ENCODE measurements at regions not wholly inside any gene's neighbourhood (a gene's known extent, or its start where the extent isn't known, plus 50 kb on each side); places are given as distances from the start of the nearest gene placed in this dataset.

GRCh38 chr10:117731121-117731791 lies 188.7 kb downstream of the EMX2 start:
- Histone ChIP-seq H3K27me3 (replicated peaks in 1 of 2; ENCODE audit: control insufficient read depth in 2 of 2, insufficient read depth in 2 of 2, low read length in 1 of 2) (peaks cover 1 to 9% of the 10 kb centered on the region in 2 experiments), H3K27ac (ENCODE audit: control insufficient read depth, insufficient read depth) (no peak overlapping the region), H3K4me1 (ENCODE audit: control insufficient read depth, insufficient read depth, low read length) (no peaks in the 10 kb centered on the region), H3K79me2 (ENCODE audit: control insufficient read depth, insufficient read depth, low read length) (no peaks in the 10 kb centered on the region), H3K4me2 (ENCODE audit: control insufficient read depth, insufficient read depth) (no peak overlapping the region), H3K9ac (ENCODE audit: control insufficient read depth, insufficient read depth, low read length) (no peak overlapping the region), H3K4me3 (no peak overlapping the region), H4K20me1 (ENCODE audit: control insufficient read depth, insufficient read depth) (no peaks in the 10 kb centered on the region), H3K9me3 (replicated peaks; ENCODE audit: control insufficient read depth, insufficient read depth, low read length) (no peaks in the 10 kb centered on the region; the same call in 2 of the 3 replicates), H3K36me3 (ENCODE audit: control insufficient read depth in 2 of 2, insufficient read depth in 2 of 2, low read length in 1 of 2) (no peaks in the 10 kb centered on the region), H2AFZ (ENCODE audit: control insufficient read depth, low read depth, low read length) (no peak overlapping the region)
- ChIA-PET POLR2A (no interaction called here), RAD21 (ENCODE audit: unreplicated experiment) (no interaction called here), SMC1A (ENCODE audit: uncharacterized antibody, unreplicated experiment) (no interaction called here), CTCF (no interaction called here)
- FAIRE-seq = no peak
- BruUV-seq (replicated peaks) = no TSS peak
- WGBS (ENCODE audit: insufficient coverage, insufficient replicate concordance, low lambda C conversion rate, missing lambda C conversion rate) = 47% methylated on average over 17 of the region's 17 CpGs
- ATAC-seq = no peak
- DNase-seq (ENCODE audit: low read depth, low spot score) = no peak
- intact Hi-C loops (cut with micrococcal nuclease; ENCODE audit: unreplicated experiment) (no loop called here), in situ Hi-C loops (cut with MboI) (no loop called here)
- TF ChIP-seq CHD2 (IDR thresholded peaks at IDR 0.05; ENCODE audit: borderline replicate concordance, low read depth, low read length) (no peak), BCL11A (IDR thresholded peaks at IDR 0.05; ENCODE audit: low read depth, low read length) (no peak)
- TF ChIP-seq, protein P1, sequence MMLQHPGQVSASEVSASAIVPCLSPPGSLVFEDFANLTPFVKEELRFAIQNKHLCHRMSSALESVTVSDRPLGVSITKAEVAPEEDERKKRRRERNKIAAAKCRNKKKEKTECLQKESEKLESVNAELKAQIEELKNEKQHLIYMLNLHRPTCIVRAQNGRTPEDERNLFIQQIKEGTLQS (IDR thresholded peaks at IDR 0.05; ENCODE audit: borderline replicate concordance, extremely low read depth, low read depth, low read length) = no peak

DNA sequence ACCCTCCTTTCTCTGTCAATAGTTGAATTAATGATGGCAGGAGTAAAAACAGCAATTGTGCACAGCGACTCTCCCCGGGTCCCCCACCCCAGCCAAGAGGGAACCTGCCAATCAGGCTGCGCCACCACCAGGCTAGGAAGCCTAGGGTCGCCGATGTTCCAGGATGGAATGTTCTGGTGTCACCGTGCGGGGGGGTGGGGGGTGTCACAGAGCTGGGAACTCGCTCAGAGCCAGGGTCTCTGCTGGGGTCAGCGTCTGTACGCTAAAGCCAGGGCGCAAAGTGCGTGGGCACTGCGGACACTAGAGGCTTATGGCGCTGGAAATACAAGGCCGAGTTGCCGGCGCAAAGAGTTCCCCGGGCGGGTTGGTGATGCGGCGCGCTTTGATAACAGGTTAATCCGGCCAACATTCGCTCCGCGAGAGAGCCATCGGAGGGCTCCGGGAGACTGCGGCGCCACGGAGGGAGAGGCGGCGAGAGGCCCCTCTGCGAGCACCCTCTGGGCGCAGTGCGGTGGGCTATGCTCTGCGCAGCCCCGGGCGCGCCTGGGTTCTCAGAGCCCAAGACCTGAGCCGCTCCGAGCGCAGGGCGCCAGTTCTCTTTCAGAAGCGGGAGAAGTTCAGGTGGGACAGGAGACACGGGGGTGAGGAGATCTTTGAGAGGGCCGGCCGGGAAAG lies 192.3 kb downstream of the EMX2 start:
- no peak overlapping the region for H3K9ac ChIP-seq (ENCODE audit: control insufficient read depth, insufficient read depth, low read length)
- ChIA-PET RAD21 (ENCODE audit: unreplicated experiment) (interaction anchor here (1.5 kb wide), 1 partner anchor 238 kb away, joined by 4 read pairs; no protein-coding TSS in a partner anchor), POLR2A (no interaction called here), CTCF (interaction anchor here (1.6 kb wide), 1 partner anchor 236 kb away, joined by 3 read pairs; no protein-coding TSS in a partner anchor), SMC1A (ENCODE audit: uncharacterized antibody, unreplicated experiment) (interaction anchor here (0.8 to 1.6 kb wide), 3 partner anchors 36 to 111 kb away, joined by 3 to 5 read pairs (median 3); no protein-coding TSS in a partner anchor)
- no peak for ATAC-seq
- H3K4me1 ChIP-seq (ENCODE audit: control insufficient read depth, insufficient read depth, low read length) = no peaks in the 10 kb centered on the region
- H2AFZ ChIP-seq (ENCODE audit: control insufficient read depth, low read depth, low read length) = no peak overlapping the region
- WGBS (ENCODE audit: insufficient coverage, insufficient replicate concordance, low lambda C conversion rate, missing lambda C conversion rate) = 20% methylated on average over 42 of the region's 48 CpGs
- H4K20me1 ChIP-seq (ENCODE audit: control insufficient read depth, insufficient read depth) = no peaks in the 10 kb centered on the region
- FAIRE-seq = no peak
- no peak for DNase-seq (ENCODE audit: low read depth, low spot score)
- in situ Hi-C loops (cut with MboI) (no loop called here), intact Hi-C loops (cut with micrococcal nuclease; ENCODE audit: unreplicated experiment) (no loop called here)
- TF ChIP-seq IKZF1 (conservative IDR thresholded peaks at IDR 0.05) (no peak), NFXL1 (IDR thresholded peaks at IDR 0.05; ENCODE audit: borderline replicate concordance) (no peak), RUNX3 (IDR thresholded peaks at IDR 0.05; ENCODE audit: low read length) (no peak), BACH1 (IDR thresholded peaks at IDR 0.05; ENCODE audit: borderline replicate concordance) (no peak), LARP7 (IDR thresholded peaks at IDR 0.05) (no peak), NR2F1 (conservative IDR thresholded peaks at IDR 0.05) (no peak), ZSCAN29 (IDR thresholded peaks at IDR 0.05) (no peak), MEF2A (IDR thresholded peaks at IDR 0.05; ENCODE audit: insufficient read depth, low read depth, low read length) (no peak), ZNF24 (IDR thresholded peaks at IDR 0.05) (no peak), MAX (IDR thresholded peaks at IDR 0.05; ENCODE audit: low read depth, low read length) (no peak), MTA2 (IDR thresholded peaks at IDR 0.05; ENCODE audit: low read depth) (no peak), CBFB (IDR thresholded peaks at IDR 0.05; ENCODE audit: low read depth) (no peak)
- no peak overlapping the region for H3K4me3 ChIP-seq
- peaks cover 1 to 7% of the 10 kb centered on the region in 2 experiments for H3K27me3 ChIP-seq (replicated peaks in 1 of 2; ENCODE audit: control insufficient read depth in 2 of 2, insufficient read depth in 2 of 2, low read length in 1 of 2)
- H3K79me2 ChIP-seq (ENCODE audit: control insufficient read depth, insufficient read depth, low read length) = no peaks in the 10 kb centered on the region
- BruUV-seq (replicated peaks) = no TSS peak
- no peaks in the 10 kb centered on the region for H3K36me3 ChIP-seq (ENCODE audit: control insufficient read depth in 2 of 2, insufficient read depth in 2 of 2, low read length in 1 of 2)
- H3K4me2 ChIP-seq (ENCODE audit: control insufficient read depth, insufficient read depth) = no peak overlapping the region
- H3K9me3 ChIP-seq (replicated peaks; ENCODE audit: control insufficient read depth, insufficient read depth, low read length) = no peaks in the 10 kb centered on the region
- no peak overlapping the region for H3K27ac ChIP-seq (ENCODE audit: control insufficient read depth, insufficient read depth)

Data from GM12878 (cell line).